HEK293 (cell line): ENCODE measurements at regions not wholly inside any gene's neighbourhood (a gene's known extent, or its start where the extent isn't known, plus 50 kb on each side); places are given as distances from the start of the nearest gene placed in this dataset.

Experiments
- CTCF ChIP-seq: fragments of 450-650 bp; formaldehyde crosslinking; IDR thresholded peaks from 2 replicates; pipeline ENCODE4 v1.5.1; 2016; ENCODE audit warnings: missing biosample characterization, missing genetic modification characterization
- PRDM2 ChIP-seq: fragments of 450-650 bp; formaldehyde crosslinking; IDR thresholded peaks from 2 replicates; pipeline ENCODE4 v1.5.1; 2016; ENCODE audit warnings: missing biosample characterization, missing genetic modification characterization, borderline replicate concordance
- ZBTB44 ChIP-seq: fragments of 450-650 bp; IDR thresholded peaks from 2 replicates; pipeline ENCODE4 v1.5.1; 2018; ENCODE audit warnings: missing biosample characterization, mild to moderate bottlenecking, missing genetic modification characterization
- ZNF10 ChIP-seq: fragments of 450-650 bp; formaldehyde crosslinking; IDR thresholded peaks from 2 replicates; pipeline ENCODE4 v1.5.1; 2017; ENCODE audit warnings: missing biosample characterization, missing genetic modification characterization
- ZNF138 ChIP-seq: fragments of 450-650 bp; formaldehyde crosslinking; IDR thresholded peaks from 2 replicates; pipeline ENCODE4 v1.5.1; 2016; ENCODE audit warnings: missing biosample characterization, missing genetic modification characterization, borderline replicate concordance
- ZNF146 ChIP-seq: fragments of 450-650 bp; formaldehyde crosslinking; IDR thresholded peaks from 2 replicates; pipeline ENCODE4 v1.5.1; 2016; ENCODE audit warnings: missing biosample characterization, missing genetic modification characterization
- ZNF157 ChIP-seq: fragments of 450-650 bp; formaldehyde crosslinking; IDR thresholded peaks from 2 replicates; pipeline ENCODE4 v1.5.1; 2016; ENCODE audit warnings: missing biosample characterization, missing genetic modification characterization
- ZNF184 ChIP-seq: fragments of 450-650 bp; IDR thresholded peaks from 2 replicates; pipeline ENCODE4 v1.5.1; 2018; ENCODE audit warnings: missing biosample characterization, mild to moderate bottlenecking, missing genetic modification characterization
- ZNF610 ChIP-seq: fragments of 450-650 bp; formaldehyde crosslinking; IDR thresholded peaks from 2 replicates; pipeline ENCODE4 v1.5.1; 2016; ENCODE audit warnings: missing biosample characterization, missing genetic modification characterization, borderline replicate concordance

GRCh38 chr5:63233361-63233760, 654.7 kb downstream of the LRRC70 start:
- TF ChIP-seq ZNF157 (tag by site-specific recombination) (no peak), ZBTB44 (no peak), ZNF610 (tag by site-specific recombination) (no peak), PRDM2 (tag by site-specific recombination) (no peak), ZNF146 (no peak), ZNF184 (tag by site-specific recombination) (no peak), CTCF (tag by site-specific recombination) (no peak), ZNF138 (tag by site-specific recombination) (no peak), ZNF10 (tag by site-specific recombination) (no peak)
